ENCODE measurements at regions not wholly inside any gene's neighbourhood (a gene's known extent, or its start where the extent isn't known, plus 50 kb on each side); places are given as distances from the start of the nearest gene placed in this dataset.

DNA sequence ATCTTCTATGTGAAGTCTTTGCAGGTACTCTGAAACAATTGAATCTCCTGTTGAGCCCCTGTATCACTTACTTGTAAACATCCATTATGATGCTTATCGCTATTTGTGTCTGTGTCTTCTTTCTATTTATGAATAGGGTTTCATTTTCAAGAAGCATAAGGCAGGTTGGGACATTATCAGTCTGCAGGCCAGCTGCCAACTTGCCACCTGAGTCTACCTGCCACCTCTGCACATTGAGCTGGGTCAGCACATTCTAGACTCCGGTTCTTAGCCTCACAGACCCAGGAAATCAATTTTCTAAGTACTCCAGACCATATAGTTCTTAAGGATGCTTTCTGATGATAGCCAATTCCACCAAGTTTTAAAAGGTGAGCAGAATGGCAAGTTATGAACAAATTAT, 105.7 kb upstream of the MCTP2 start:
- no peak overlapping the region for H3K4me3 ChIP-seq (replicated peaks in 1 of 2; ENCODE audit: low read depth in 2 of 2, low read length in 2 of 2)
- no peak for DNase-seq (ENCODE audit: low read depth in 2 of 2)
- TF ChIP-seq, protein P1, sequence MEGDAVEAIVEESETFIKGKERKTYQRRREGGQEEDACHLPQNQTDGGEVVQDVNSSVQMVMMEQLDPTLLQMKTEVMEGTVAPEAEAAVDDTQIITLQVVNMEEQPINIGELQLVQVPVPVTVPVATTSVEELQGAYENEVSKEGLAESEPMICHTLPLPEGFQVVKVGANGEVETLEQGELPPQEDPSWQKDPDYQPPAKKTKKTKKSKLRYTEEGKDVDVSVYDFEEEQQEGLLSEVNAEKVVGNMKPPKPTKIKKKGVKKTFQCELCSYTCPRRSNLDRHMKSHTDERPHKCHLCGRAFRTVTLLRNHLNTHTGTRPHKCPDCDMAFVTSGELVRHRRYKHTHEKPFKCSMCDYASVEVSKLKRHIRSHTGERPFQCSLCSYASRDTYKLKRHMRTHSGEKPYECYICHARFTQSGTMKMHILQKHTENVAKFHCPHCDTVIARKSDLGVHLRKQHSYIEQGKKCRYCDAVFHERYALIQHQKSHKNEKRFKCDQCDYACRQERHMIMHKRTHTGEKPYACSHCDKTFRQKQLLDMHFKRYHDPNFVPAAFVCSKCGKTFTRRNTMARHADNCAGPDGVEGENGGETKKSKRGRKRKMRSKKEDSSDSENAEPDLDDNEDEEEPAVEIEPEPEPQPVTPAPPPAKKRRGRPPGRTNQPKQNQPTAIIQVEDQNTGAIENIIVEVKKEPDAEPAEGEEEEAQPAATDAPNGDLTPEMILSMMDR (IDR thresholded peaks at IDR 0.05; ENCODE audit: low read depth, low read length), result no peak

GRCh38 chr15:94125156-94125555, 106.2 kb upstream of the MCTP2 start:
- H3K4me3 ChIP-seq (replicated peaks in 1 of 2; ENCODE audit: low read depth in 2 of 2, low read length in 2 of 2), result no peak overlapping the region
- TF ChIP-seq, protein P1 (IDR thresholded peaks at IDR 0.05; ENCODE audit: low read depth, low read length), result no peak
- peak; percentile 10 to 27 for DNase-seq (ENCODE audit: low read depth in 2 of 2)

- TF ChIP-seq, protein P1 (IDR thresholded peaks at IDR 0.05; ENCODE audit: low read depth, low read length), result no peak
- no peak for DNase-seq (ENCODE audit: low read depth in 2 of 2)
- H3K4me3 ChIP-seq (replicated peaks in 1 of 2; ENCODE audit: low read depth in 2 of 2, low read length in 2 of 2), result no peak overlapping the region
These were observed 108.8 kb upstream of the MCTP2 start for GRCh38 chr15:94122516-94122915.

GRCh38 chr15:94119923-94120775, 111.2 kb upstream of the MCTP2 start:
- no peak overlapping the region for H3K4me3 ChIP-seq (replicated peaks in 1 of 2; ENCODE audit: low read depth in 2 of 2, low read length in 2 of 2)
- TF ChIP-seq, protein P1 (IDR thresholded peaks at IDR 0.05; ENCODE audit: low read depth, low read length), result peak; percentile 81
- peak; percentile 87 to 89 for DNase-seq (ENCODE audit: low read depth in 2 of 2)

DNA sequence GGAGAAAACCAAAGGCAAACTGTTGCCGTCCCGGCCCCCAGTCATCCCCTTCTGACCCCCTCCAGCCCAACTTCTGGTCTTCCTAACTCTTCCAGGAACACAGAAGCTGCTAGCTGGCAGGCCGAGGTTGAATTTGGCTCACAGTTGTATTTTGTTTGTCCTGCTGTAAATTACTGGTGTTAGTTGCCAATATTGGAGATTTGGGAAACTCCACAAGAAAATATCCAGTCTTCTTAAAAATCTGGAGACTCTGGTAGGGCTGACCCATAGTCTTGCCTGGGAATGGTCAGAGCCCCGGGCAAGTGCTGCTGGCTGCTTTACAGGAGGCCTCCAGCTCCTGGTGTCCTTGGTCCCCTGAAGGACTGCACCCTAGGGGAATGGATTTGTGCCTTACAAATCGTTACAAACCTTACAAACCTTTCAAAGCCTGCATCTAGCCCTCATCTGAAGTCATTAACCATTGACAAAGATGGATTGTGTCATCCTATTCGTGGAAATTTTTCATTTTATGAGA, 112.0 kb upstream of the MCTP2 start:
- no peak for DNase-seq (ENCODE audit: low read depth in 2 of 2)
- TF ChIP-seq, protein P1 (IDR thresholded peaks at IDR 0.05; ENCODE audit: low read depth, low read length), result no peak

DNA sequence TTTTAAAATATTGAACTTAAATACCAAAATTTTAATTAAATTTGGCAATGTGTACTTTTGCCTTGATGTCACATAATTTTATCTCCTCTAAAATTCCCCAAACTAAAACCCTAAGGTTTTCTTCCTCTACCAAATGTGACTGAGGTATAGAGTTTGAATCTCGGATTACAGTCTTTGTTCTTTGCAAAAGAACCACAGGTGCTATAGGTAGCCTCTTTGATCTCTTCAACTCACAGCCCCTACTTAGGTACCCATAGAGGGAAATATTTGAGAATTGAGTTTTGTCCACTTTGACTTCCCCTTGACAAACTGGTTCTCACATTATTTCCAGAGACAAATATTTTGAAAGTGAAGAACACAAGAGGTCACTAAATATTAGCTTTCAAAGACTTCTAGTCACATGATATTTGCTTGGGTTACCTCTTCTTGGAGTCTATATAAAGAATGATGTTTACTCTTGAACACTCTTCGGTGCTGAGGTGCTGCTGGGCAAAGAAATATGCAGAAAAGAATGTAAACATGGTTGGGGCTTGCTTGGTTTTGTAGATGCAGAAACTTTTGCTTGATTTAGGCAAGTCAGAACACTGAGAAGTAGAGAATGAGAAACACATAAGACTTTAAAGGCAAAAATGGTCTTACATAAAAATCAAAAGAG, 120.8 kb upstream of the MCTP2 start:
- DNase-seq (ENCODE audit: low read depth in 2 of 2), result no peak
- H3K4me3 ChIP-seq (replicated peaks in 1 of 2; ENCODE audit: low read depth in 2 of 2, low read length in 2 of 2), result no peak overlapping the region
- TF ChIP-seq, protein P1 (IDR thresholded peaks at IDR 0.05; ENCODE audit: low read depth, low read length), result no peak

More for the DNA sequence above, 112.0 kb upstream of the MCTP2 start:
- H3K4me3 ChIP-seq (replicated peaks in 1 of 2; ENCODE audit: low read depth in 2 of 2, low read length in 2 of 2), result no peak overlapping the region

Data from cardiac fibroblast (primary cell).